NCI-H2107 treated with DMSO at 0.1 percent for 48 hours (cell line): ENCODE measurements at regions not wholly inside any gene's neighbourhood (a gene's known extent, or its start where the extent isn't known, plus 50 kb on each side); places are given as distances from the start of the nearest gene placed in this dataset.

ENCODE experiments used
- DNase-seq: peaks from one replicate; lab custom pipeline; 2025; ENCODE audit not compliant: unreplicated experiment; lab: John Stamatoyannopoulos, UW

GRCh38 chr1:184267747-184268146, 119.1 kb upstream of the C1orf21 start:
- no peak for DNase-seq

- no peak for DNase-seq
These were observed 116.3 kb upstream of the C1orf21 start for GRCh38 chr1:184270556-184270955.

- no peak for DNase-seq
These were observed 114.5 kb upstream of the C1orf21 start for GRCh38 chr1:184272175-184272866.

- no peak for DNase-seq
These were observed 110.4 kb upstream of the C1orf21 start for GRCh38 chr1:184276416-184276815.

GRCh38 chr1:184279911-184280458, 106.8 kb upstream of the C1orf21 start:
- no peak for DNase-seq

GRCh38 chr1:184283999-184284398, 102.8 kb upstream of the C1orf21 start:
- no peak for DNase-seq

GRCh38 chr1:184284900-184285299, 101.9 kb upstream of the C1orf21 start:
- no peak for DNase-seq

GRCh38 chr1:184285401-184286087, 101.3 kb upstream of the C1orf21 start:
- no peak for DNase-seq

GRCh38 chr1:184287001-184287400, 99.8 kb upstream of the C1orf21 start:
- DNase-seq = no peak

GRCh38 chr1:184289825-184290550, 96.8 kb upstream of the C1orf21 start:
- no peak for DNase-seq

GRCh38 chr1:184291701-184292100, 95.1 kb upstream of the C1orf21 start:
- DNase-seq = no peak

GRCh38 chr1:184292101-184292500, 94.7 kb upstream of the C1orf21 start:
- DNase-seq = no peak

GRCh38 chr1:184294101-184294500, 92.7 kb upstream of the C1orf21 start:
- no peak for DNase-seq

- DNase-seq = no peak
These were observed 90.2 kb upstream of the C1orf21 start for GRCh38 chr1:184296466-184297243.

GRCh38 chr1:184297244-184297750, 89.5 kb upstream of the C1orf21 start:
- no peak for DNase-seq

- DNase-seq = no peak
These were observed 88.1 kb upstream of the C1orf21 start for GRCh38 chr1:184298440-184299405.

- no peak for DNase-seq
These were observed 87.4 kb upstream of the C1orf21 start for GRCh38 chr1:184299406-184299790.

GRCh38 chr1:184299796-184300195, 87.0 kb upstream of the C1orf21 start:
- DNase-seq = no peak

- DNase-seq = no peak
These were observed 86.4 kb upstream of the C1orf21 start for GRCh38 chr1:184300446-184300845.

- DNase-seq = no peak
These were observed 85.6 kb upstream of the C1orf21 start for GRCh38 chr1:184301227-184301626.
